ENCODE measurements at regions not wholly inside any gene's neighbourhood (a gene's known extent, or its start where the extent isn't known, plus 50 kb on each side); places are given as distances from the start of the nearest gene placed in this dataset.

- no peaks in the 10 kb centered on the region for H3K9me2 ChIP-seq (ENCODE audit: insufficient read depth)
- ATAC-seq = no peak
- H3K27me3 ChIP-seq (ENCODE audit: insufficient read depth, low read length) = no peaks in the 10 kb centered on the region
- ChIA-PET CTCF (no interaction called here), RAD21 (ENCODE audit: low non-redundant PET in 1 of 2, low total read pairs in 2 of 2, uncharacterized antibody in 2 of 2, unreplicated experiment in 2 of 2) (no interaction called here), POLR2A (no interaction called here)
- no peak for TF ChIP-seq YY1 (IDR thresholded peaks at IDR 0.05; ENCODE audit: extremely low read depth, insufficient replicate concordance, low read depth, low read length)
- no peak for TF ChIP-seq SP1 (IDR thresholded peaks at IDR 0.05; ENCODE audit: low read depth)
- no TSS peak for BruUV-seq (replicated peaks)
- no peak overlapping the region for H3K27ac ChIP-seq (ENCODE audit: low read depth, low read length)
- no peak for DNase-seq (ENCODE audit: low read depth, low spot score)
- no peak overlapping the region for H3K9ac ChIP-seq (ENCODE audit: low read length)
- no peak overlapping the region for H3K4me3 ChIP-seq (replicated peaks in 1 of 2; ENCODE audit: low read depth in 1 of 2, low read length in 2 of 2)
- no peak overlapping the region for H3K4me2 ChIP-seq (ENCODE audit: low read length)
- H3K4me1 ChIP-seq (ENCODE audit: control insufficient read depth in 1 of 2, insufficient read depth in 2 of 2, low read length in 2 of 2) = no peaks in the 10 kb centered on the region
- no peaks in the 10 kb centered on the region for H4K20me1 ChIP-seq (ENCODE audit: insufficient read depth)
- H3K36me3 ChIP-seq (ENCODE audit: control insufficient read depth in 1 of 2, insufficient read depth in 2 of 2, low read length in 2 of 2) = no peaks in the 10 kb centered on the region
- no peaks in the 10 kb centered on the region for H3K9me3 ChIP-seq (ENCODE audit: control insufficient read depth in 1 of 2, insufficient read depth in 1 of 2, low read depth in 1 of 2, low read length in 2 of 2)
- intact Hi-C loops (cut with micrococcal nuclease) = no loop called here
- no peaks in the 10 kb centered on the region for H3K79me2 ChIP-seq (ENCODE audit: insufficient read depth, low read length)
- no peak overlapping the region for H2AFZ ChIP-seq (ENCODE audit: low read depth, low read length, poor library complexity, severe bottlenecking)
Measured at GRCh38 chr13:104289400-104289799, 1223.2 kb upstream of the SLC10A2 start.

DNA sequence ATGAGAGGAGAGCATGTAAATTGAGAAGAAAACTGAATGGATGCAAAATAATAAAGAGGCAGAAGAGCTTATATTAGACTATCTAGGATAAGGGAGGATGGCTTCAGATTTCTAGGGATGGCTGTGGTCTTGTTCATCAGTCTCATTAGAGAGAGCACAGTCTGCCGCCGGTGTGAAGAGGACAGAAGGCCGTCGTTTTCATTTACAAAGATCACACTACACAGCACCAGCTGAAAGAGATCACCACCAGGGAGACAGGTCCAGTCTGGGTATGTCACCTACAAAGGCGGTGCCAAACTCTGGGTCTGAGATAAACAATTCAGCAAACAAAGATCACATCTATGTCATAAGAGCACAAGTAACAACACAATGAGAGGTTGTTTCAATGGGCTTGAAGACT, 1222.3 kb upstream of the SLC10A2 start:
- intact Hi-C loops (cut with micrococcal nuclease) = no loop called here
- ATAC-seq (no peak), DNase-seq (ENCODE audit: low read depth, low spot score) (no peak)
- TF ChIP-seq ZBTB33 (IDR thresholded peaks at IDR 0.05; ENCODE audit: extremely low read depth, insufficient replicate concordance, low read length) = no peak
- TF ChIP-seq JUND (IDR thresholded peaks at IDR 0.05) = no peak
- no peak for TF ChIP-seq CEBPB (IDR thresholded peaks at IDR 0.05; ENCODE audit: low read depth)
- TF ChIP-seq SP1 (IDR thresholded peaks at IDR 0.05; ENCODE audit: low read depth) = no peak
- no peak for TF ChIP-seq POLR2A (IDR thresholded peaks at IDR 0.05; ENCODE audit: borderline replicate concordance, extremely low read depth, insufficient read depth, insufficient read length)
- no peak for TF ChIP-seq SRF (IDR thresholded peaks at IDR 0.05; ENCODE audit: low read depth)
- no peak for TF ChIP-seq EZH2phosphoT487 (IDR thresholded peaks at IDR 0.05; ENCODE audit: borderline replicate concordance)
- H3K27ac ChIP-seq (ENCODE audit: low read depth, low read length) = no peak overlapping the region
- ChIA-PET RAD21 (ENCODE audit: low non-redundant PET in 1 of 2, low total read pairs in 2 of 2, uncharacterized antibody in 2 of 2, unreplicated experiment in 2 of 2) (no interaction called here), CTCF (no interaction called here), POLR2A (no interaction called here)
- no peak overlapping the region for H3K4me3 ChIP-seq (replicated peaks in 1 of 2; ENCODE audit: low read depth in 1 of 2, low read length in 2 of 2)
- no peaks in the 10 kb centered on the region for H3K79me2 ChIP-seq (ENCODE audit: insufficient read depth, low read length)
- no peaks in the 10 kb centered on the region for H4K20me1 ChIP-seq (ENCODE audit: insufficient read depth)
- no peaks in the 10 kb centered on the region for H3K4me1 ChIP-seq (ENCODE audit: control insufficient read depth in 1 of 2, insufficient read depth in 2 of 2, low read length in 2 of 2)
- no peaks in the 10 kb centered on the region for H3K9me2 ChIP-seq (ENCODE audit: insufficient read depth)
- H3K9ac ChIP-seq (ENCODE audit: low read length) = no peak overlapping the region
- no peaks in the 10 kb centered on the region for H3K9me3 ChIP-seq (ENCODE audit: control insufficient read depth in 1 of 2, insufficient read depth in 1 of 2, low read depth in 1 of 2, low read length in 2 of 2)
- H3K27me3 ChIP-seq (ENCODE audit: insufficient read depth, low read length) = no peaks in the 10 kb centered on the region
- no peaks in the 10 kb centered on the region for H3K36me3 ChIP-seq (ENCODE audit: control insufficient read depth in 1 of 2, insufficient read depth in 2 of 2, low read length in 2 of 2)
- H2AFZ ChIP-seq (ENCODE audit: low read depth, low read length, poor library complexity, severe bottlenecking) = no peak overlapping the region
- no TSS peak for BruUV-seq (replicated peaks)
- H3K4me2 ChIP-seq (ENCODE audit: low read length) = no peak overlapping the region

Measured in HCT116 (cell line).